NOMO-1 treated with dmso at 0.1 percent for 144 hours (cell line): ENCODE measurements at regions not wholly inside any gene's neighbourhood (a gene's known extent, or its start where the extent isn't known, plus 50 kb on each side); places are given as distances from the start of the nearest gene placed in this dataset.

Experiments used
- DNase-seq: peaks from one replicate; lab custom pipeline; 2025; ENCODE audit not compliant: unreplicated experiment; lab: John Stamatoyannopoulos, UW

GRCh38 chr5:109476292-109476691 is 66.5 kb upstream of the PJA2 start:
- DNase-seq = no peak

DNA sequence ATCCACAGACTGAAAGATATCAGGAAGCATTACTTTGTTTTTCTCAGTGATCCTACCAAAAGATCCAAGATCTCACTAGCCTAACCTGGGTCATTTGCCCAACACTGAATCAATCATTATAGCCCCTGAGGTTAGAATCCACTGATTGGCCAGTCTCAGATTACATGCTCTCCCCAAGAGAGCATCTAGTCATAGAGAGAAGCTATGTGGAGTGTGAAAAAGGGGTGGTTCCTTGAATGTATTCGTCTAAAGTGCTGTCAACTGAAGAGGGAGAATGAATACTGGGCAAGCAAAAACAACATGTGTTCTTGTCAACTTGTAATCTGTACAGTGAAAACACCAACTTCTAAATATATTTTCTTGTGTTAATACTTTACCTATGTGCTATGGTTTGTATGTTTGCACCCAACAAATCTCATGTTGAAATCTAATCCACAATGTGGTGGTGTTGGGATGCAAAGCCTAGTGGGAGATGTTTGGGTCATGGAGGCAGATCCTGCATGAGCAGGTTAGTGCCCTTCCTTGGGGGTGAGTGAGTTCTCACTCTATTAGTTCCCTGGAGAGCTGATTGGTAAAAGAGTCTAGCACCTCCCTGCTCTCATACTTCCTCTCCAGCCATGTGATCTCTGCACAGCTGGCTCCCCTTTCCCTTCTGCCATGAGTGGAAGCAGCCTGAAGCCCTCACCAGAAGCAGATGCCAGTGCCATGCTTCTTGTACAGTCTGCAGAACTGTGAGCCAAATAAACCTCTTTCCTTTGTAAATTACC is 60.3 kb upstream of the PJA2 start:
- DNase-seq = no peak

DNA sequence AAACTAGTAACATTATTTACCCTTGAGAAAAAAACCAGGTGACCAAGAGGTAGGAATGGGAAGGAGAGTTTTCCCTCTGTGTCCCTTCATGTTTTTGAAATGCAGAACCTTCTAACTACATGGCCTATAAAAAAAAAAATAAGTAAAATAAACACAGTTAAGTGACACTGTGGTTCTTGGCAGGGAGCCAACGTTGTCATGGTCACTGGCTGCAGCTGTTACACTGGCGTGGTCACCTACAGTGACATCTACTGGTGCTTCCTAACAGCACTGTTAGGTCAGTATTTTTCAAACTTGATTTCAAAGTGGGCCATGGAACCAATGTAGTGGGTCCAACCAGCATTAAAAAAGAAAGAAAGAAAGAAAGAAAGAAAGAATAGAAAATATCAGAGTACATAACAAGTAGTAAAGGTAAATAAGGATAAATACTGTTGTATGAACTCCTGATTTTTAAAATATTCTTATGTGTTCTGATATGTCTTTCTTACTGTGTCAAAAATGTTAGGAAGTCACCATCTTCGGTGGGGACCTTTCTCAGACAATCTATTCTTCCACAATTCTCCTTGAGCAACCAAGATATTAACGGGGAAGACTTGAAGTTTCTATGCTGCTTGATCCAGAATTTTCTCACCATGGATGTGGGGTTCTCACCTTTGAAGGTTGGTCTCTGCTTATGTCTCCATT is 59.1 kb upstream of the PJA2 start:
- DNase-seq = peak; percentile 28

- DNase-seq = no peak
Observed at GRCh38 chr5:109468288-109468676, 58.5 kb upstream of the PJA2 start.

- no peak for DNase-seq
Observed at GRCh38 chr5:109467058-109467457, 57.3 kb upstream of the PJA2 start.
